ENCODE measurements at regions not wholly inside any gene's neighbourhood (a gene's known extent, or its start where the extent isn't known, plus 50 kb on each side); places are given as distances from the start of the nearest gene placed in this dataset.

GRCh38 chr4:111016416-111016815 lies 393.5 kb upstream of the PITX2 start:
- Histone ChIP-seq H3K9me3 (ENCODE audit: control insufficient read depth in 2 of 2, insufficient read depth in 1 of 2, low read depth in 1 of 2, low read length in 1 of 2) (no peaks in the 10 kb centered on the region), H3K36me3 (ENCODE audit: control insufficient read depth in 2 of 2, insufficient read depth in 2 of 2, low read length in 1 of 2) (no peaks in the 10 kb centered on the region)

GRCh38 chr4:111018216-111018615 lies 395.3 kb upstream of the PITX2 start:
- H3K36me3 ChIP-seq (ENCODE audit: control insufficient read depth in 2 of 2, insufficient read depth in 2 of 2, low read length in 1 of 2), result no peaks in the 10 kb centered on the region
- H3K4me3 ChIP-seq (ENCODE audit: low read depth in 1 of 2, low read length in 2 of 2), result no peak overlapping the region
- H3K27me3 ChIP-seq (ENCODE audit: control insufficient read depth in 1 of 2, insufficient read depth in 2 of 2, low read length in 2 of 2), result no peaks in the 10 kb centered on the region
- no peak overlapping the region for H3K27ac ChIP-seq (ENCODE audit: low read depth in 2 of 2, low read length in 1 of 2)
- 41 to 47% methylated on average over 4 of the region's 4 CpGs for WGBS, 2 donors
- no peaks in the 10 kb centered on the region for H3K9me3 ChIP-seq (ENCODE audit: control insufficient read depth in 2 of 2, insufficient read depth in 1 of 2, low read depth in 1 of 2, low read length in 1 of 2)
- no peaks in the 10 kb centered on the region for H3K4me1 ChIP-seq (ENCODE audit: control insufficient read depth in 2 of 2, insufficient read depth in 2 of 2, low read length in 1 of 2)

More at GRCh38 chr4:111016416-111016815, 393.5 kb upstream of the PITX2 start:
- H3K4me3 ChIP-seq (ENCODE audit: low read depth in 1 of 2, low read length in 2 of 2), result no peak overlapping the region
- H3K4me1 ChIP-seq (ENCODE audit: control insufficient read depth in 2 of 2, insufficient read depth in 2 of 2, low read length in 1 of 2), result no peaks in the 10 kb centered on the region
- no peak overlapping the region for H3K27ac ChIP-seq (ENCODE audit: low read depth in 2 of 2, low read length in 1 of 2)
- H3K27me3 ChIP-seq (ENCODE audit: control insufficient read depth in 1 of 2, insufficient read depth in 2 of 2, low read length in 2 of 2), result no peaks in the 10 kb centered on the region

GRCh38 chr4:111020476-111020875 lies 397.6 kb upstream of the PITX2 start:
- Histone ChIP-seq H3K9me3 (ENCODE audit: control insufficient read depth in 2 of 2, insufficient read depth in 1 of 2, low read depth in 1 of 2, low read length in 1 of 2) (no peaks in the 10 kb centered on the region), H3K27me3 (ENCODE audit: control insufficient read depth in 1 of 2, insufficient read depth in 2 of 2, low read length in 2 of 2) (no peaks in the 10 kb centered on the region), H3K36me3 (ENCODE audit: control insufficient read depth in 2 of 2, insufficient read depth in 2 of 2, low read length in 1 of 2) (no peaks in the 10 kb centered on the region), H3K4me3 (ENCODE audit: low read depth in 1 of 2, low read length in 2 of 2) (no peak overlapping the region), H3K27ac (ENCODE audit: low read depth in 2 of 2, low read length in 1 of 2) (no peak overlapping the region), H3K4me1 (ENCODE audit: control insufficient read depth in 2 of 2, insufficient read depth in 2 of 2, low read length in 1 of 2) (no peaks in the 10 kb centered on the region)
- 70 to 75% methylated on average over 1 of the region's 1 CpG for WGBS, 2 donors

- H3K4me1 ChIP-seq (ENCODE audit: control insufficient read depth in 2 of 2, insufficient read depth in 2 of 2, low read length in 1 of 2), result no peaks in the 10 kb centered on the region
- H3K4me3 ChIP-seq (ENCODE audit: low read depth in 1 of 2, low read length in 2 of 2), result no peak overlapping the region
- H3K27ac ChIP-seq (ENCODE audit: low read depth in 2 of 2, low read length in 1 of 2), result no peak overlapping the region
- 29 to 34% methylated on average over 2 of the region's 2 CpGs for WGBS, 2 donors
- no peaks in the 10 kb centered on the region for H3K9me3 ChIP-seq (ENCODE audit: control insufficient read depth in 2 of 2, insufficient read depth in 1 of 2, low read depth in 1 of 2, low read length in 1 of 2)
- no peaks in the 10 kb centered on the region for H3K36me3 ChIP-seq (ENCODE audit: control insufficient read depth in 2 of 2, insufficient read depth in 2 of 2, low read length in 1 of 2)
- H3K27me3 ChIP-seq (ENCODE audit: control insufficient read depth in 1 of 2, insufficient read depth in 2 of 2, low read length in 2 of 2), result no peaks in the 10 kb centered on the region
Measured at GRCh38 chr4:111020961-111021360, 398.1 kb upstream of the PITX2 start.

GRCh38 chr4:111022758-111023157 lies 399.9 kb upstream of the PITX2 start:
- no peaks in the 10 kb centered on the region for H3K9me3 ChIP-seq (ENCODE audit: control insufficient read depth in 2 of 2, insufficient read depth in 1 of 2, low read depth in 1 of 2, low read length in 1 of 2)
- 81 to 82% methylated on average over 1 of the region's 1 CpG for WGBS, 2 donors
- no peaks in the 10 kb centered on the region for H3K4me1 ChIP-seq (ENCODE audit: control insufficient read depth in 2 of 2, insufficient read depth in 2 of 2, low read length in 1 of 2)
- no peak overlapping the region for H3K27ac ChIP-seq (ENCODE audit: low read depth in 2 of 2, low read length in 1 of 2)
- H3K36me3 ChIP-seq (ENCODE audit: control insufficient read depth in 2 of 2, insufficient read depth in 2 of 2, low read length in 1 of 2), result no peaks in the 10 kb centered on the region
- H3K4me3 ChIP-seq (ENCODE audit: low read depth in 1 of 2, low read length in 2 of 2), result no peak overlapping the region
- no peaks in the 10 kb centered on the region for H3K27me3 ChIP-seq (ENCODE audit: control insufficient read depth in 1 of 2, insufficient read depth in 2 of 2, low read length in 2 of 2)

- no peaks in the 10 kb centered on the region for H3K27me3 ChIP-seq (ENCODE audit: control insufficient read depth in 1 of 2, insufficient read depth in 2 of 2, low read length in 2 of 2)
- H3K27ac ChIP-seq (ENCODE audit: low read depth in 2 of 2, low read length in 1 of 2), result no peak overlapping the region
- no peaks in the 10 kb centered on the region for H3K36me3 ChIP-seq (ENCODE audit: control insufficient read depth in 2 of 2, insufficient read depth in 2 of 2, low read length in 1 of 2)
- H3K4me3 ChIP-seq (ENCODE audit: low read depth in 1 of 2, low read length in 2 of 2), result no peak overlapping the region
- H3K4me1 ChIP-seq (ENCODE audit: control insufficient read depth in 2 of 2, insufficient read depth in 2 of 2, low read length in 1 of 2), result no peaks in the 10 kb centered on the region
- 39 to 53% methylated on average over 1 of the region's 1 CpG for WGBS, 2 donors
- no peaks in the 10 kb centered on the region for H3K9me3 ChIP-seq (ENCODE audit: control insufficient read depth in 2 of 2, insufficient read depth in 1 of 2, low read depth in 1 of 2, low read length in 1 of 2)
Measured at GRCh38 chr4:111027526-111027925, 404.6 kb upstream of the PITX2 start.

GRCh38 chr4:111028795-111029194 lies 405.9 kb upstream of the PITX2 start:
- Histone ChIP-seq H3K9me3 (ENCODE audit: control insufficient read depth in 2 of 2, insufficient read depth in 1 of 2, low read depth in 1 of 2, low read length in 1 of 2) (no peaks in the 10 kb centered on the region), H3K36me3 (ENCODE audit: control insufficient read depth in 2 of 2, insufficient read depth in 2 of 2, low read length in 1 of 2) (no peaks in the 10 kb centered on the region), H3K4me1 (ENCODE audit: control insufficient read depth in 2 of 2, insufficient read depth in 2 of 2, low read length in 1 of 2) (no peaks in the 10 kb centered on the region), H3K27me3 (ENCODE audit: control insufficient read depth in 1 of 2, insufficient read depth in 2 of 2, low read length in 2 of 2) (no peaks in the 10 kb centered on the region), H3K4me3 (ENCODE audit: low read depth in 1 of 2, low read length in 2 of 2) (no peak overlapping the region), H3K27ac (ENCODE audit: low read depth in 2 of 2, low read length in 1 of 2) (no peak overlapping the region)
- 42 to 48% methylated on average over 1 of the region's 1 CpG for WGBS, 2 donors

- 41% methylated on average over 1 of the region's 1 CpG for WGBS, 2 donors
- no peaks in the 10 kb centered on the region for H3K27me3 ChIP-seq (ENCODE audit: control insufficient read depth in 1 of 2, insufficient read depth in 2 of 2, low read length in 2 of 2)
- no peaks in the 10 kb centered on the region for H3K9me3 ChIP-seq (ENCODE audit: control insufficient read depth in 2 of 2, insufficient read depth in 1 of 2, low read depth in 1 of 2, low read length in 1 of 2)
- H3K27ac ChIP-seq (ENCODE audit: low read depth in 2 of 2, low read length in 1 of 2), result no peak overlapping the region
- no peak overlapping the region for H3K4me3 ChIP-seq (ENCODE audit: low read depth in 1 of 2, low read length in 2 of 2)
- H3K4me1 ChIP-seq (ENCODE audit: control insufficient read depth in 2 of 2, insufficient read depth in 2 of 2, low read length in 1 of 2), result no peaks in the 10 kb centered on the region
- H3K36me3 ChIP-seq (ENCODE audit: control insufficient read depth in 2 of 2, insufficient read depth in 2 of 2, low read length in 1 of 2), result no peaks in the 10 kb centered on the region
Measured at GRCh38 chr4:111031001-111031579, 408.2 kb upstream of the PITX2 start.

- no peaks in the 10 kb centered on the region for H3K36me3 ChIP-seq (ENCODE audit: control insufficient read depth in 2 of 2, insufficient read depth in 2 of 2, low read length in 1 of 2)
- WGBS, 2 donors, result 79 to 86% methylated on average over 3 of the region's 3 CpGs
- H3K4me3 ChIP-seq (ENCODE audit: low read depth in 1 of 2, low read length in 2 of 2), result no peak overlapping the region
- H3K27ac ChIP-seq (ENCODE audit: low read depth in 2 of 2, low read length in 1 of 2), result no peak overlapping the region
- H3K27me3 ChIP-seq (ENCODE audit: control insufficient read depth in 1 of 2, insufficient read depth in 2 of 2, low read length in 2 of 2), result no peaks in the 10 kb centered on the region
- no peaks in the 10 kb centered on the region for H3K9me3 ChIP-seq (ENCODE audit: control insufficient read depth in 2 of 2, insufficient read depth in 1 of 2, low read depth in 1 of 2, low read length in 1 of 2)
- no peaks in the 10 kb centered on the region for H3K4me1 ChIP-seq (ENCODE audit: control insufficient read depth in 2 of 2, insufficient read depth in 2 of 2, low read length in 1 of 2)
Measured at GRCh38 chr4:111031596-111031995, 408.7 kb upstream of the PITX2 start.

GRCh38 chr4:111037591-111038360 lies 414.9 kb upstream of the PITX2 start:
- WGBS, 2 donors, result 23 to 30% methylated on average over 7 of the region's 7 CpGs
- no peak overlapping the region for H3K27ac ChIP-seq (ENCODE audit: low read depth in 2 of 2, low read length in 1 of 2)
- no peaks in the 10 kb centered on the region for H3K9me3 ChIP-seq (ENCODE audit: control insufficient read depth in 2 of 2, insufficient read depth in 1 of 2, low read depth in 1 of 2, low read length in 1 of 2)
- no peaks in the 10 kb centered on the region for H3K36me3 ChIP-seq (ENCODE audit: control insufficient read depth in 2 of 2, insufficient read depth in 2 of 2, low read length in 1 of 2)
- no peaks in the 10 kb centered on the region for H3K27me3 ChIP-seq (ENCODE audit: control insufficient read depth in 1 of 2, insufficient read depth in 2 of 2, low read length in 2 of 2)
- no peaks in the 10 kb centered on the region for H3K4me1 ChIP-seq (ENCODE audit: control insufficient read depth in 2 of 2, insufficient read depth in 2 of 2, low read length in 1 of 2)
- H3K4me3 ChIP-seq (ENCODE audit: low read depth in 1 of 2, low read length in 2 of 2), result no peak overlapping the region
